BLaER1 (cell line): ENCODE measurements at regions not wholly inside any gene's neighbourhood (a gene's known extent, or its start where the extent isn't known, plus 50 kb on each side); places are given as distances from the start of the nearest gene placed in this dataset.

Source experiments
- H3K27ac ChIP-seq: shearing (Covaris generic); formaldehyde crosslinking; 2 replicates; pipeline ENCODE4 v1.8.1; 2022
- H3K27me3 ChIP-seq: shearing (Covaris generic); formaldehyde crosslinking; 2 replicates; pipeline ENCODE4 v1.8.1; 2022
- H3K36me3 ChIP-seq: shearing (Covaris generic); formaldehyde crosslinking; 2 replicates; pipeline ENCODE4 v1.8.1; 2022
- H3K4me1 ChIP-seq: shearing (Covaris generic); formaldehyde crosslinking; 2 replicates; pipeline ENCODE4 v1.8.1; 2022
- H3K4me2 ChIP-seq: shearing (Covaris generic); formaldehyde crosslinking; 2 replicates; pipeline ENCODE4 v1.8.1; 2022
- H3K4me3 ChIP-seq: shearing (Covaris generic); formaldehyde crosslinking; 2 replicates; pipeline ENCODE4 v1.8.1; 2022
- H3K9ac ChIP-seq: shearing (Covaris generic); formaldehyde crosslinking; 2 replicates; pipeline ENCODE4 v1.8.1; 2022
- H3K9me3 ChIP-seq: shearing (Covaris generic); formaldehyde crosslinking; 2 replicates; pipeline ENCODE4 v1.8.1; 2022
- H4K20me1 ChIP-seq: shearing (Covaris generic); formaldehyde crosslinking; 2 replicates; pipeline ENCODE4 v1.8.1; 2022
- Cebpa-rat ChIP-seq: shearing (Covaris generic); IDR thresholded peaks from 2 replicates; pipeline ENCODE4 v1.8.1; 2022

- Histone ChIP-seq H3K9me3 (peaks cover 2% of the 10 kb centered on the region; the same call in 1 of the 2 replicates), H3K4me3 (no peak overlapping the region), H3K36me3 (no peaks in the 10 kb centered on the region), H3K27me3 (no peaks in the 10 kb centered on the region), H3K9ac (no peak overlapping the region), H4K20me1 (no peaks in the 10 kb centered on the region), H3K4me2 (no peak overlapping the region), H3K4me1 (no peaks in the 10 kb centered on the region), H3K27ac (no peak overlapping the region)
- no peak for TF ChIP-seq Cebpa-rat
Measured at GRCh38 chr13:111027458-111028439, 87.4 kb upstream of the ARHGEF7 start.

- H3K9ac ChIP-seq: no peak overlapping the region
- H3K27me3 ChIP-seq: no peaks in the 10 kb centered on the region
- H4K20me1 ChIP-seq: no peaks in the 10 kb centered on the region
- H3K4me1 ChIP-seq: no peaks in the 10 kb centered on the region
- H3K27ac ChIP-seq: no peak overlapping the region
- no peak overlapping the region for H3K4me3 ChIP-seq
- no peak overlapping the region for H3K4me2 ChIP-seq
- H3K36me3 ChIP-seq: no peaks in the 10 kb centered on the region
- no peak for TF ChIP-seq Cebpa-rat
- H3K9me3 ChIP-seq: peaks cover 26% of the 10 kb centered on the region
Measured at GRCh38 chr13:111025310-111025709, 89.8 kb upstream of the ARHGEF7 start.

GRCh38 chr13:111022886-111023285 is 92.2 kb upstream of the ARHGEF7 start:
- no peak for TF ChIP-seq Cebpa-rat
- Histone ChIP-seq H3K4me1 (no peaks in the 10 kb centered on the region), H3K36me3 (no peaks in the 10 kb centered on the region)

GRCh38 chr13:111022241-111022640 is 92.9 kb upstream of the ARHGEF7 start:
- Histone ChIP-seq H3K27me3 (no peaks in the 10 kb centered on the region), H3K4me3 (no peak overlapping the region), H3K9ac (no peak overlapping the region), H3K9me3 (peaks cover 33% of the 10 kb centered on the region), H4K20me1 (no peaks in the 10 kb centered on the region), H3K36me3 (no peaks in the 10 kb centered on the region), H3K4me2 (no peak overlapping the region), H3K27ac (no peak overlapping the region), H3K4me1 (no peaks in the 10 kb centered on the region)
- no peak for TF ChIP-seq Cebpa-rat

More at GRCh38 chr13:111022886-111023285, 92.2 kb upstream of the ARHGEF7 start:
- Histone ChIP-seq H3K4me2 (no peak overlapping the region), H3K4me3 (no peak overlapping the region), H3K9me3 (peaks cover 33% of the 10 kb centered on the region), H3K27ac (no peak overlapping the region), H4K20me1 (no peaks in the 10 kb centered on the region), H3K27me3 (no peaks in the 10 kb centered on the region), H3K9ac (no peak overlapping the region)

GRCh38 chr13:111021270-111021669 is 93.8 kb upstream of the ARHGEF7 start:
- H3K36me3 ChIP-seq: no peaks in the 10 kb centered on the region
- no peak for TF ChIP-seq Cebpa-rat
- no peak overlapping the region for H3K9ac ChIP-seq

GRCh38 chr13:111020546-111020945 is 94.6 kb upstream of the ARHGEF7 start:
- TF ChIP-seq Cebpa-rat: no peak
- H3K27ac ChIP-seq: no peak overlapping the region
- H3K36me3 ChIP-seq: no peaks in the 10 kb centered on the region
- H3K4me2 ChIP-seq: no peak overlapping the region
- H3K9ac ChIP-seq: no peak overlapping the region
- H3K27me3 ChIP-seq: no peaks in the 10 kb centered on the region
- H3K9me3 ChIP-seq: peaks cover 33% of the 10 kb centered on the region
- H3K4me1 ChIP-seq: no peaks in the 10 kb centered on the region
- H4K20me1 ChIP-seq: no peaks in the 10 kb centered on the region
- H3K4me3 ChIP-seq: no peak overlapping the region

More at GRCh38 chr13:111021270-111021669, 93.8 kb upstream of the ARHGEF7 start:
- no peaks in the 10 kb centered on the region for H3K4me1 ChIP-seq
- H3K9me3 ChIP-seq: peaks cover 33% of the 10 kb centered on the region
- no peaks in the 10 kb centered on the region for H4K20me1 ChIP-seq
- H3K4me2 ChIP-seq: no peak overlapping the region
- H3K27me3 ChIP-seq: no peaks in the 10 kb centered on the region
- no peak overlapping the region for H3K27ac ChIP-seq
- no peak overlapping the region for H3K4me3 ChIP-seq

GRCh38 chr13:111020021-111020420 is 95.1 kb upstream of the ARHGEF7 start:
- no peak overlapping the region for H3K4me3 ChIP-seq
- H3K4me2 ChIP-seq: no peak overlapping the region
- H3K9ac ChIP-seq: no peak overlapping the region
- no peak for TF ChIP-seq Cebpa-rat
- H3K9me3 ChIP-seq: peaks cover 33% of the 10 kb centered on the region
- no peaks in the 10 kb centered on the region for H3K4me1 ChIP-seq
- H3K36me3 ChIP-seq: no peaks in the 10 kb centered on the region
- no peaks in the 10 kb centered on the region for H3K27me3 ChIP-seq
- H4K20me1 ChIP-seq: no peaks in the 10 kb centered on the region
- no peak overlapping the region for H3K27ac ChIP-seq

GRCh38 chr13:111017755-111018459 is 97.2 kb upstream of the ARHGEF7 start:
- no peaks in the 10 kb centered on the region for H3K27me3 ChIP-seq
- H3K9ac ChIP-seq: no peak overlapping the region
- no peaks in the 10 kb centered on the region for H4K20me1 ChIP-seq
- peaks cover 32% of the 10 kb centered on the region for H3K9me3 ChIP-seq
- no peaks in the 10 kb centered on the region for H3K36me3 ChIP-seq
- H3K4me2 ChIP-seq: no peak overlapping the region
- H3K4me3 ChIP-seq: no peak overlapping the region
- no peaks in the 10 kb centered on the region for H3K4me1 ChIP-seq
- TF ChIP-seq Cebpa-rat: no peak
- no peak overlapping the region for H3K27ac ChIP-seq

GRCh38 chr13:111013196-111013595 is 98.3 kb upstream of the ANKRD10 start:
- H3K27ac ChIP-seq: no peak overlapping the region
- no peak for TF ChIP-seq Cebpa-rat

GRCh38 chr13:111011899-111012298 is 97.0 kb upstream of the ANKRD10 start:
- Histone ChIP-seq H3K4me3 (no peak overlapping the region), H3K27me3 (no peaks in the 10 kb centered on the region), H3K4me1 (no peaks in the 10 kb centered on the region), H3K4me2 (no peak overlapping the region), H3K9ac (no peak overlapping the region), H3K9me3 (peaks cover 8% of the 10 kb centered on the region), H3K36me3 (no peaks in the 10 kb centered on the region), H4K20me1 (no peaks in the 10 kb centered on the region), H3K27ac (no peak overlapping the region)
- no peak for TF ChIP-seq Cebpa-rat

More at GRCh38 chr13:111013196-111013595, 98.3 kb upstream of the ANKRD10 start:
- Histone ChIP-seq H3K4me2 (no peak overlapping the region), H4K20me1 (no peaks in the 10 kb centered on the region), H3K27me3 (no peaks in the 10 kb centered on the region), H3K9me3 (no peaks in the 10 kb centered on the region; the same call in 1 of the 2 replicates), H3K4me1 (no peaks in the 10 kb centered on the region), H3K36me3 (no peaks in the 10 kb centered on the region), H3K4me3 (no peak overlapping the region), H3K9ac (no peak overlapping the region)
